ENCODE measurements at regions not wholly inside any gene's neighbourhood (a gene's known extent, or its start where the extent isn't known, plus 50 kb on each side); places are given as distances from the start of the nearest gene placed in this dataset.

DNA sequence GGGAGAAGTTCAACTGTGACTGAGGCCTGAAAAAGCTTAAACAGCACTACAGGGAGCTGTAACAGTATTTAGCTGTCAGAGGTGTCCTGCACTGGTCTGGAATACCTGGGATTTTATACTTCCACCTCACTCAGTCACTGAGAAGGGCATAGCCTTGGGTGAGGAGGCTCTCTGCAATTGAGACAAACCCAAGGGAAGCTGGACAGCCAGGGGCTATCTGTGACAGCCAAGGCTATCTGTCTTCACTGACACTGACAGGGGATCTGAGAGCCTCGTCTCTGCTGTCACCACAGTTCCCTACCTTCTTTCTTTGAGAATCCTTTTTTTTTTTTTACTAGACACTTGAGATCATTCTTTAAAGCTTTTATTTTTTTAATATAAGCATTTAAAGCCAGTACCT is 356.2 kb upstream of the CD180 start:
- TF ChIP-seq CTCF (IDR thresholded peaks at IDR 0.05 in 2 of 3, conservative IDR thresholded peaks at IDR 0.05 in 1 of 3; ENCODE audit: control insufficient read depth in 2 of 3, extremely low read depth in 1 of 3, insufficient read depth in 1 of 3, low read depth in 3 of 3, low read length in 3 of 3) (no peak), NFYB (IDR thresholded peaks at IDR 0.05; ENCODE audit: insufficient read depth, low read depth, low read length) (no peak), CREM (IDR thresholded peaks at IDR 0.05; ENCODE audit: low read depth) (no peak), NKRF (conservative IDR thresholded peaks at IDR 0.05) (no peak), HDAC2 (IDR thresholded peaks at IDR 0.05) (no peak), ZNF274 (IDR thresholded peaks at IDR 0.05; ENCODE audit: insufficient read depth, insufficient read length) (no peak), CEBPB (IDR thresholded peaks at IDR 0.05; ENCODE audit: borderline replicate concordance in 1 of 2, low read depth in 2 of 2, low read length in 2 of 2) (no peak), CHD2 (IDR thresholded peaks at IDR 0.05; ENCODE audit: borderline replicate concordance, low read depth, low read length) (no peak)
- TF ChIP-seq, protein P1, sequence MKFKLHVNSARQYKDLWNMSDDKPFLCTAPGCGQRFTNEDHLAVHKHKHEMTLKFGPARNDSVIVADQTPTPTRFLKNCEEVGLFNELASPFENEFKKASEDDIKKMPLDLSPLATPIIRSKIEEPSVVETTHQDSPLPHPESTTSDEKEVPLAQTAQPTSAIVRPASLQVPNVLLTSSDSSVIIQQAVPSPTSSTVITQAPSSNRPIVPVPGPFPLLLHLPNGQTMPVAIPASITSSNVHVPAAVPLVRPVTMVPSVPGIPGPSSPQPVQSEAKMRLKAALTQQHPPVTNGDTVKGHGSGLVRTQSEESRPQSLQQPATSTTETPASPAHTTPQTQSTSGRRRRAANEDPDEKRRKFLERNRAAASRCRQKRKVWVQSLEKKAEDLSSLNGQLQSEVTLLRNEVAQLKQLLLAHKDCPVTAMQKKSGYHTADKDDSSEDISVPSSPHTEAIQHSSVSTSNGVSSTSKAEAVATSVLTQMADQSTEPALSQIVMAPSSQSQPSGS (IDR thresholded peaks at IDR 0.05; ENCODE audit: low read length): no peak
- TF ChIP-seq, protein P2, sequence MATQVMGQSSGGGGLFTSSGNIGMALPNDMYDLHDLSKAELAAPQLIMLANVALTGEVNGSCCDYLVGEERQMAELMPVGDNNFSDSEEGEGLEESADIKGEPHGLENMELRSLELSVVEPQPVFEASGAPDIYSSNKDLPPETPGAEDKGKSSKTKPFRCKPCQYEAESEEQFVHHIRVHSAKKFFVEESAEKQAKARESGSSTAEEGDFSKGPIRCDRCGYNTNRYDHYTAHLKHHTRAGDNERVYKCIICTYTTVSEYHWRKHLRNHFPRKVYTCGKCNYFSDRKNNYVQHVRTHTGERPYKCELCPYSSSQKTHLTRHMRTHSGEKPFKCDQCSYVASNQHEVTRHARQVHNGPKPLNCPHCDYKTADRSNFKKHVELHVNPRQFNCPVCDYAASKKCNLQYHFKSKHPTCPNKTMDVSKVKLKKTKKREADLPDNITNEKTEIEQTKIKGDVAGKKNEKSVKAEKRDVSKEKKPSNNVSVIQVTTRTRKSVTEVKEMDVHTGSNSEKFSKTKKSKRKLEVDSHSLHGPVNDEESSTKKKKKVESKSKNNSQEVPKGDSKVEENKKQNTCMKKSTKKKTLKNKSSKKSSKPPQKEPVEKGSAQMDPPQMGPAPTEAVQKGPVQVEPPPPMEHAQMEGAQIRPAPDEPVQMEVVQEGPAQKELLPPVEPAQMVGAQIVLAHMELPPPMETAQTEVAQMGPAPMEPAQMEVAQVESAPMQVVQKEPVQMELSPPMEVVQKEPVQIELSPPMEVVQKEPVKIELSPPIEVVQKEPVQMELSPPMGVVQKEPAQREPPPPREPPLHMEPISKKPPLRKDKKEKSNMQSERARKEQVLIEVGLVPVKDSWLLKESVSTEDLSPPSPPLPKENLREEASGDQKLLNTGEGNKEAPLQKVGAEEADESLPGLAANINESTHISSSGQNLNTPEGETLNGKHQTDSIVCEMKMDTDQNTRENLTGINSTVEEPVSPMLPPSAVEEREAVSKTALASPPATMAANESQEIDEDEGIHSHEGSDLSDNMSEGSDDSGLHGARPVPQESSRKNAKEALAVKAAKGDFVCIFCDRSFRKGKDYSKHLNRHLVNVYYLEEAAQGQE (IDR thresholded peaks at IDR 0.05; ENCODE audit: low read depth, low read length): no peak
